ENCODE measurements at regions not wholly inside any gene's neighbourhood (a gene's known extent, or its start where the extent isn't known, plus 50 kb on each side); places are given as distances from the start of the nearest gene placed in this dataset.

DNA sequence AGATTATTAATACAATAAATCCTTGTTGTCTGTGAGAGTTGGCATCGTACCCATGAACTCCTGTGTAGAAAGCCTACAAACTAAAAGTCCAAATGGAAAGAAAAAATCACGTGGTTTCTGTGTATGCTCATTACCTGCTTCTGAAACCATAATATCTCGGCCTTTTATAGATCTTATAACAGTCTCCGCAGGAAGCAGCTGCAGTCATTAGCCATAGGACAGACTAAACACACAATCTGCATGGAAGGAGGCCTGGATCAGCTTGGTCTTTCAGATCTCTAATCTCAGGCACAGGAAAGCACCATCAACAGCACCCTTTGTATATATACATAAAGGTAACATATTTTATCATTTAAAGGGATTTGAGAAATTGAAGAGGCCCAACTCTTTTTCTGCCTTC is 508.9 kb upstream of the TCF4 start:
- Histone ChIP-seq H3K27me3 (ENCODE audit: control insufficient read depth in 3 of 3, insufficient read depth in 3 of 3, low read length in 3 of 3) (no peaks in the 10 kb centered on the region), H3K4me3 (ENCODE audit: low read length in 3 of 3) (no peak overlapping the region), H3K36me3 (ENCODE audit: control insufficient read depth in 3 of 3, insufficient read depth in 3 of 3, low read length in 3 of 3) (no peaks in the 10 kb centered on the region), H3K27ac (ENCODE audit: low read depth, low read length) (no peak overlapping the region), H3K9ac (ENCODE audit: low read depth in 1 of 3, low read length in 3 of 3) (no peak overlapping the region), H3K4me1 (ENCODE audit: control insufficient read depth in 3 of 3, insufficient read depth in 3 of 3, low read length in 3 of 3) (no peaks in the 10 kb centered on the region), H3K9me3 (ENCODE audit: control insufficient read depth in 3 of 3, low read length in 3 of 3) (no peaks in the 10 kb centered on the region)

DNA sequence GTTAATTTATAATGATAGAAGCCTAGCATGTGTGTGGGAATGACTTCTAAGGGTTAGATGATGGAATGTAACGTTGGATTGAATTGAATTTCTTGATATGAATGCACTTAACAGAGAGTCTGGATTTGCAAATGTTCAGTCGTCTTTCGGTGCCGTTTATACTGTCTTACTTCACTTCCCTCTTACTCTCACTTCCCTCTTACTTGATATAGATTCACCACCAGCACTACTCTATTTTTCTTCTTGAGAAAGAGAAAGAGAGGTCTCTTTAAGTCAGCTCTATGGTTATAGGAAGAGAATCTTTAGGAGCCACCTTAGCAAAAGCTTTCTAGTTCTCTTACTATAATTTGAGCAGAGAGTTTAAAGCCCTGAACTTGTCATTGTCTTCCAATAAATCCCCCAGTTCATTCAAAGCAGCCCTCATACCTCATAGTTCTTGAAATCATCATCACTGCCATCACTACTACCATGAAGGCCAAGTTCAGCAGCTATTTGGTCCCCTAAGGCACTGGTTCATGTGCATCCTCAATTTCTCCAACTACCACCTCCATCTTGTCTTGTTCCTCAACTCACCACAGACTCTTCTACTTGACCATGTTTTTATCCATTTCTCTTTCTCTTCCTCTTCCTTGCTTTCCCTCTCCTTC is 501.7 kb upstream of the TCF4 start:
- H3K9me3 ChIP-seq (ENCODE audit: control insufficient read depth in 3 of 3, low read length in 3 of 3) = no peaks in the 10 kb centered on the region
- no peak overlapping the region for H3K9ac ChIP-seq (ENCODE audit: low read depth in 1 of 3, low read length in 3 of 3)
- H3K36me3 ChIP-seq (ENCODE audit: control insufficient read depth in 3 of 3, insufficient read depth in 3 of 3, low read length in 3 of 3) = no peaks in the 10 kb centered on the region
- H3K4me3 ChIP-seq (ENCODE audit: low read length in 3 of 3) = no peak overlapping the region
- H3K27me3 ChIP-seq (ENCODE audit: control insufficient read depth in 3 of 3, insufficient read depth in 3 of 3, low read length in 3 of 3) = no peaks in the 10 kb centered on the region
- H3K27ac ChIP-seq (ENCODE audit: low read depth, low read length) = no peak overlapping the region
- no peaks in the 10 kb centered on the region for H3K4me1 ChIP-seq (ENCODE audit: control insufficient read depth in 3 of 3, insufficient read depth in 3 of 3, low read length in 3 of 3)

DNA sequence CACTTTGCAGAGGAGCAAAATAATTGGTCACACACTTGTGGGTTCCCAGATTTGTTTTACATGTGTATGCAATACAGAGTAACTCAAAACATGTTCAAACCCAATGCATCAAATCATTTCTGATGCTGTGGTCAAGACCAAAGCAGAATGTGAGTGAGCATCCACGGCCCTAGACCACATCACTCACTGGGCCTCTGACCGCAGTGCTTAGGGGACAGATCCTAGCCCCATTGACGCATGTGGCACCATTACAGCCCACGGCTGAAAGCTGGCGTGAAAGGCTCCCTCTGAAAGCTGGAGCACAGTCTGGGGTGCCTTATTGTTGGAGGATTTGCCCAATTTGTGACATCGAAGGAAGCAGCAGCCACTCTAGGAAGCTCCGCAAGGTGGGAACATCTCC is 498.8 kb upstream of the TCF4 start:
- H3K4me1 ChIP-seq (ENCODE audit: control insufficient read depth in 3 of 3, insufficient read depth in 3 of 3, low read length in 3 of 3) = peaks cover 3 to 13% (median 12%) of the 10 kb centered on the region in 3 donors
- no peak overlapping the region for H3K27ac ChIP-seq (ENCODE audit: low read depth, low read length)
- no peaks in the 10 kb centered on the region for H3K9me3 ChIP-seq (ENCODE audit: control insufficient read depth in 3 of 3, low read length in 3 of 3)
- no peaks in the 10 kb centered on the region for H3K36me3 ChIP-seq (ENCODE audit: control insufficient read depth in 3 of 3, insufficient read depth in 3 of 3, low read length in 3 of 3)
- no peak overlapping the region for H3K9ac ChIP-seq (ENCODE audit: low read depth in 1 of 3, low read length in 3 of 3)
- H3K4me3 ChIP-seq (ENCODE audit: low read length in 3 of 3) = no peak overlapping the region
- no peaks in the 10 kb centered on the region for H3K27me3 ChIP-seq (ENCODE audit: control insufficient read depth in 3 of 3, insufficient read depth in 3 of 3, low read length in 3 of 3)

DNA sequence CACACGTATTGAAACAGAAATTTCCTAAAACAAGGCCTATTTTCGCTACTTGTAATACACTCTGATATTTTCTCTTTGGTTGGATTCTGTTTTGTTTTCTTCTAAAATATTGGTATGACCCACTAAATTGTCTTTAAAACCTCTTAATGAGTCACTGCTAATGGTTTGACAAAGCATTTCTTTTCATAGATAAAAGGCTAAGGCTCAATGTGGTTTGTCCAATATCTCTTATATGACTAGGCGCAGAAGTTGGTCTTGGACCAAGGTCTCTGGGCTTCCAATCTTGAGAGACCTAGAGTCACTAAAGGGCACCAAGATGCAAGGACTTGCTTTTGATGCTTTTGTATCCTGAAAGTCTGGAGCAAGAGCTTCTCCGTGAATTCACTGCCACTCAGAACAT is 498.2 kb upstream of the TCF4 start:
- Histone ChIP-seq H3K36me3 (ENCODE audit: control insufficient read depth in 3 of 3, insufficient read depth in 3 of 3, low read length in 3 of 3) (no peaks in the 10 kb centered on the region), H3K9ac (ENCODE audit: low read depth in 1 of 3, low read length in 3 of 3) (no peak overlapping the region), H3K4me1 (ENCODE audit: control insufficient read depth in 3 of 3, insufficient read depth in 3 of 3, low read length in 3 of 3) (peaks cover 3 to 13% (median 12%) of the 10 kb centered on the region in 3 donors), H3K9me3 (ENCODE audit: control insufficient read depth in 3 of 3, low read length in 3 of 3) (no peaks in the 10 kb centered on the region), H3K4me3 (ENCODE audit: low read length in 3 of 3) (no peak overlapping the region), H3K27me3 (ENCODE audit: control insufficient read depth in 3 of 3, insufficient read depth in 3 of 3, low read length in 3 of 3) (no peaks in the 10 kb centered on the region), H3K27ac (ENCODE audit: low read depth, low read length) (no peak overlapping the region)

DNA sequence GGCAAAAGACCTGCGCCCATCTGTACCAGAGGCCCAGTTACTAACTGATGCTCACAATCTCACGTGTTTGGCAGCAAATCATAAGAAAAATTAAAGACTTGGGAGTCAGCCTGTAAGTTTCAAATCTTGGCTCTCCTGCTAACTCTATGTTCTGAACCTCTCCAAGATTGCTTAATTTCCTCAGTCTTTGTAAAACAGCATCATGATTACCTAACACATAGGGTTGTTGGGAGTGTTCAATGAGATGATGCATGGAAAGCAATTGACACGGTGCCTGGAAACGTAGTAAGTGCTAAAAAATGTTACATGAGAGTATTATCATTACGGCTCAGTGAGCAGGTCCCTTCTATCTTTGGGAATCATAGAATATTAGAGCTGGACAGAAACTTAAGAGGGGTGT is 497.6 kb upstream of the TCF4 start:
- Histone ChIP-seq H3K4me3 (ENCODE audit: low read length in 3 of 3) (no peak overlapping the region), H3K9me3 (ENCODE audit: control insufficient read depth in 3 of 3, low read length in 3 of 3) (no peaks in the 10 kb centered on the region), H3K4me1 (ENCODE audit: control insufficient read depth in 3 of 3, insufficient read depth in 3 of 3, low read length in 3 of 3) (peaks cover 3 to 13% (median 12%) of the 10 kb centered on the region in 3 donors), H3K27ac (ENCODE audit: low read depth, low read length) (no peak overlapping the region), H3K27me3 (ENCODE audit: control insufficient read depth in 3 of 3, insufficient read depth in 3 of 3, low read length in 3 of 3) (no peaks in the 10 kb centered on the region), H3K9ac (ENCODE audit: low read depth in 1 of 3, low read length in 3 of 3) (no peak overlapping the region), H3K36me3 (ENCODE audit: control insufficient read depth in 3 of 3, insufficient read depth in 3 of 3, low read length in 3 of 3) (no peaks in the 10 kb centered on the region)

DNA sequence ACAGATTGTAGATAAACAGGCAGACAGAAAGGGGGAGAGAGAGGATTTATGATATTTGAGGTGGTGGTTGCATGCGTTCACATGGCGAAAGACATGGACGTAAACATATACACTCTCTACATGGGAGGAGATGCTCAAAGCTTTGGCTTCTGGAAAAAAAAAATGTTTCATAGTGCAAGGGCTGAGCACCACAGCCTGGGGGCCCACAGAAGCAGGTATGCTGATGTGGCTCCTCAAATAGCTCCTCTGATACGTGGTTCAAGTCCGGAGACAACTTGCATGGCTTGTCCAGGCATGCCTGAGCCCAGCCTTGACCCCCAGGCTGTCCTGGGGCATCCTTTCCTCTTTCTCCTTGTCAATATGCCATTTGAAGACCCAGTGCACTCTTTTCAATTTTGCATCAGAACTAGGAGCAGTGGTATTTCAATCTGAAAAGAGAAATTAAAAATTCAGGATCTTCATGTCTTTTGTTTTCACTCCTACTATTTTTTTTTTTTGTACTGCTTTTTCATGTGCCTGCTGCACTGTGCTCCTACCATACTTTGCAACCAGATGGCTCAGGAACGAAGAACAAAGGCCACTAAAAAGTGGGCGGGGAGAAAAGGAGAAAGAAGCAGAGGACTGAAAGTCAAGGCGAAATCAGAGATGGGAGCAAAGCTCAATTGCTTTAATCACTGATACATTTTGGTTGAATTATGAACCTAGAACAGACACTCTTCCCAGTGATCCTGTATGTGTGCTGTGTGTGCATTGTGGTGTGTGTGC is 495.7 kb upstream of the TCF4 start:
- peak overlapping the region in 1 of 3 donors; percentile 18 for H3K4me3 ChIP-seq (ENCODE audit: low read length in 3 of 3)
- H3K27ac ChIP-seq (ENCODE audit: low read depth, low read length) = no peak overlapping the region
- no peaks in the 10 kb centered on the region for H3K9me3 ChIP-seq (ENCODE audit: control insufficient read depth in 3 of 3, low read length in 3 of 3)
- H3K9ac ChIP-seq (ENCODE audit: low read depth in 1 of 3, low read length in 3 of 3) = no peak overlapping the region
- H3K4me1 ChIP-seq (ENCODE audit: control insufficient read depth in 3 of 3, insufficient read depth in 3 of 3, low read length in 3 of 3) = peaks cover 3 to 13% (median 12%) of the 10 kb centered on the region in 3 donors
- H3K36me3 ChIP-seq (ENCODE audit: control insufficient read depth in 3 of 3, insufficient read depth in 3 of 3, low read length in 3 of 3) = no peaks in the 10 kb centered on the region
- no peaks in the 10 kb centered on the region for H3K27me3 ChIP-seq (ENCODE audit: control insufficient read depth in 3 of 3, insufficient read depth in 3 of 3, low read length in 3 of 3)

DNA sequence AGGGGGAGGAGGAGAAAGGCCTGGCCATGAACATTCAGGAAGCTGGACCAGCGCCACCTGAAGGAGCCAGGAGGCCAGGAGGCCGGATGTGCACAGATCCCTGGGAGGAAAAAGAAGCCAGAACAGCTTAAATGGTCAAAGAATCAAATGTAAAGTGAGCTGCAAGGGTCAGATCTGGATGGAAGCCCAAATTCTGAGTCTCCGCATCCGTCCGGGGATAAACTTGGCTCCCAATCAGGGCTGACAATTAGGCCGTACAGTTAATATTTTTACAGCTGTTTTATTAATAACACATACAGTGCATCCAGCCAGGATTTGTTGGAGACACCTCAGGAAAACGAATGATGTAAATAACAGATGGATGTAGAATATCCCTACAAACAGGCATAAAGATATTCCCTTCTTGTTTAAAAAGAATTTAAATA is 495.1 kb upstream of the TCF4 start:
- Histone ChIP-seq H3K27me3 (ENCODE audit: control insufficient read depth in 3 of 3, insufficient read depth in 3 of 3, low read length in 3 of 3) (no peaks in the 10 kb centered on the region), H3K27ac (ENCODE audit: low read depth, low read length) (no peak overlapping the region), H3K9me3 (ENCODE audit: control insufficient read depth in 3 of 3, low read length in 3 of 3) (no peaks in the 10 kb centered on the region), H3K9ac (ENCODE audit: low read depth in 1 of 3, low read length in 3 of 3) (no peak overlapping the region), H3K4me1 (ENCODE audit: control insufficient read depth in 3 of 3, insufficient read depth in 3 of 3, low read length in 3 of 3) (peaks cover 3 to 13% (median 12%) of the 10 kb centered on the region in 3 donors), H3K4me3 (ENCODE audit: low read length in 3 of 3) (peak overlapping the region in 1 of 3 donors; percentile 18), H3K36me3 (ENCODE audit: control insufficient read depth in 3 of 3, insufficient read depth in 3 of 3, low read length in 3 of 3) (no peaks in the 10 kb centered on the region)

DNA sequence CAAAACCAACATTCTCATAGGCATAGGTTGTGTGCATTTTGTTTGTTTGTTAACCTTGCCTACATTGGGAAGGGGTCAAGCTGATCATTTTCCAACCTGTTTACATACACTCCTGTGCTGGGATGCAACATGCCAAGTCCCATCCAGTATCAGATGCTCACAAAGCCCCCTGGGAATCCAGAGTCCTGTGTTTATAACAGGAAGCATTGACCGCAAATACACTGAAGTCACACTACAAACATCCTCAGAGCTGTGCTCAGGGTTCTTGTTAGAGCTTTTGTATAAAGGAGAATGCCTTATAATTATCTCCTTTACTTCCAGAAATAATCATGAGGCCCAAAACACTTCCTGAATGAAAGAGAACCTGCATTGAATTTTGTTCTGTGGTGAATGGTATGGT is 488.7 kb upstream of the TCF4 start:
- Histone ChIP-seq H3K36me3 (ENCODE audit: control insufficient read depth in 3 of 3, insufficient read depth in 3 of 3, low read length in 3 of 3) (no peaks in the 10 kb centered on the region), H3K4me3 (ENCODE audit: low read length in 3 of 3) (no peak overlapping the region), H3K4me1 (ENCODE audit: control insufficient read depth in 3 of 3, insufficient read depth in 3 of 3, low read length in 3 of 3) (no peaks in the 10 kb centered on the region), H3K9me3 (ENCODE audit: control insufficient read depth in 3 of 3, low read length in 3 of 3) (no peaks in the 10 kb centered on the region), H3K27ac (ENCODE audit: low read depth, low read length) (no peak overlapping the region), H3K27me3 (ENCODE audit: control insufficient read depth in 3 of 3, insufficient read depth in 3 of 3, low read length in 3 of 3) (no peaks in the 10 kb centered on the region), H3K9ac (ENCODE audit: low read depth in 1 of 3, low read length in 3 of 3) (no peak overlapping the region)

DNA sequence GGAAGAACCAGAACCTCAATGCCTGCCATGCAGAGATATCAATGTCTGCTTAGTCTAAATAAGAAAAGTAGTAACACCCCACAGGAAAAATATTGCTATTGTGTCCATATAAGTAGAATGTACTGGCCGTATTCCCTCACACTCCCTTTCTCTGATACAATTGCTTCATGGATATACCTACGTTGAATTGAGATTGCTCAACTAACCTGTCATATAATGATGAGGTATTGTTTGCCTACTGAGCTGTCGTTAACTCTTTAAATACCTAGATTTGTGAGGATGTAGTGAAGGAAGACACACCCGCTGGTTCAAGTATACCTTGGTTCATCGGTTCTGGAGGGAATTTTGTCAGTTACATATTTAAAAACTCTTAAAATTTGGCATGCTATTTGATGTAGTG is 480.7 kb upstream of the TCF4 start:
- Histone ChIP-seq H3K9me3 (ENCODE audit: control insufficient read depth in 3 of 3, low read length in 3 of 3) (no peaks in the 10 kb centered on the region), H3K27me3 (ENCODE audit: control insufficient read depth in 3 of 3, insufficient read depth in 3 of 3, low read length in 3 of 3) (no peaks in the 10 kb centered on the region), H3K27ac (ENCODE audit: low read depth, low read length) (no peak overlapping the region), H3K36me3 (ENCODE audit: control insufficient read depth in 3 of 3, insufficient read depth in 3 of 3, low read length in 3 of 3) (no peaks in the 10 kb centered on the region), H3K4me3 (ENCODE audit: low read length in 3 of 3) (no peak overlapping the region), H3K9ac (ENCODE audit: low read depth in 1 of 3, low read length in 3 of 3) (no peak overlapping the region), H3K4me1 (ENCODE audit: control insufficient read depth in 3 of 3, insufficient read depth in 3 of 3, low read length in 3 of 3) (peaks cover 0 to 7% (median 0%) of the 10 kb centered on the region in 3 donors)

DNA sequence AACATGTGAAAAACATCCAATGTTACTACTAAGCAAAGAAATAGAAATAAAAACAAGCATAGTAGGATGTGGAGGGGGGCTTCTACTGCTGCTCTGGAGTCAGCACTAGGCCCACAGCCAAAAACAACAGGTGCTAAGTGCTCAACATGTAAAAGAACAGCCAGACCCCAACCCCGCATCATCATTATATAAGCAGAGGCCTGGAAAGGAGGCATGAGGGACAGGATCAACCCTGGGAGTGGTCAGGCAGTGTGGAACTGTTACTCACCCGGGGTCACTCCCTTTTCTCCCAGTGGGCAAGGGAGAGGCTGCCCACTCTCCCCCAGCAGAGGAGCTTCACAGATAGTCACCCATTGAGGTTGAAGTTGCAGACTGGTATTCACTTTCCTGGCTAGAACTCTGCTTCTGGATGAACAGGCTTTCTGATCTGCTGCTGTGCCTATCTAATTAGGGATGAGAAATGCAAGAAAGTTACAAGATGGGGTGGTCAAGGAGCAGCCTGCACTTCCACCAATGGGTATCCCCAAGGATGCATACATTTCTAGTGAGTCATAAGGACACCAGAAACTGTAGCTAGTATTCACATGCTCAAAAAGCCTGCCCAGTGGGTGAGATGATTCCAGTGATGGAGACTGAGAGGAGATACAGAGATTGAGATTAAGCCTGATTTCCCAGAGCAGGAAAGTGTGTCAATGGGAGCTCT is 480.1 kb upstream of the TCF4 start:
- Histone ChIP-seq H3K9ac (ENCODE audit: low read depth in 1 of 3, low read length in 3 of 3) (no peak overlapping the region), H3K9me3 (ENCODE audit: control insufficient read depth in 3 of 3, low read length in 3 of 3) (no peaks in the 10 kb centered on the region), H3K4me1 (ENCODE audit: control insufficient read depth in 3 of 3, insufficient read depth in 3 of 3, low read length in 3 of 3) (peaks cover 0 to 7% (median 0%) of the 10 kb centered on the region in 3 donors), H3K4me3 (ENCODE audit: low read length in 3 of 3) (no peak overlapping the region), H3K36me3 (ENCODE audit: control insufficient read depth in 3 of 3, insufficient read depth in 3 of 3, low read length in 3 of 3) (no peaks in the 10 kb centered on the region), H3K27ac (ENCODE audit: low read depth, low read length) (no peak overlapping the region), H3K27me3 (ENCODE audit: control insufficient read depth in 3 of 3, insufficient read depth in 3 of 3, low read length in 3 of 3) (no peaks in the 10 kb centered on the region)
